Calu3 (cell line): ENCODE measurements at regions not wholly inside any gene's neighbourhood (a gene's known extent, or its start where the extent isn't known, plus 50 kb on each side); places are given as distances from the start of the nearest gene placed in this dataset.

Source experiments
- BruUV-seq: library from RNA; stranded (reverse); fragments of 400-500 nt; replicated peaks from 2 replicates; lab custom pipeline; 2021; lab: Mats Ljungman, UMichigan
- CTCF ChIA-PET: fragments of 300-600 bp; sonication (Branson Sonifier 250); formaldehyde crosslinking; loops from one replicate; lab custom pipeline; 2022; ENCODE audit warnings: antibody characterized with exemption; lab: Charles Lee
- DNase-seq: peaks from one replicate; pipeline ENCODE4 v3.0.0; 2022
- H3K27ac Mint-ChIP-seq: one replicate; pipeline ENCODE4 v1.8.0; 2022; ENCODE audit warnings: mixed read lengths; ENCODE audit not compliant: unreplicated experiment
- H3K27me3 Mint-ChIP-seq: one replicate; pipeline ENCODE4 v1.8.0; 2022; ENCODE audit warnings: mixed read lengths; ENCODE audit not compliant: unreplicated experiment
- H3K36me3 Mint-ChIP-seq: one replicate; pipeline ENCODE4 v1.8.0; 2022; ENCODE audit warnings: mild to moderate bottlenecking, moderate library complexity, mixed read lengths; ENCODE audit not compliant: insufficient read depth, unreplicated experiment
- H3K4me1 Mint-ChIP-seq: one replicate; pipeline ENCODE4 v1.8.0; 2022; ENCODE audit warnings: mild to moderate bottlenecking, low read depth, mixed read lengths; ENCODE audit not compliant: unreplicated experiment
- H3K4me3 Mint-ChIP-seq: one replicate; pipeline ENCODE4 v1.8.0; 2022; ENCODE audit warnings: mild to moderate bottlenecking, low read depth, moderate library complexity, mixed read lengths; ENCODE audit not compliant: unreplicated experiment
- H3K9me3 Mint-ChIP-seq: one replicate; pipeline ENCODE4 v1.8.0; 2022; ENCODE audit warnings: low read depth, mixed read lengths; ENCODE audit not compliant: unreplicated experiment
- intact Hi-C: fragments of 100-400 bp; cut with micrococcal nuclease; formaldehyde crosslinking; loops from one replicate; pipeline ENCODE4 v1.10.0; 2022; ENCODE audit not compliant: unreplicated experiment
- TF ChIP-seq, protein P1 (sequence below): fragments of 200-600 bp; IDR thresholded peaks from one replicate; pipeline ENCODE4 v1.8.0; 2022; ENCODE audit warnings: antibody characterized with exemption; ENCODE audit not compliant: unreplicated experiment

DNA sequence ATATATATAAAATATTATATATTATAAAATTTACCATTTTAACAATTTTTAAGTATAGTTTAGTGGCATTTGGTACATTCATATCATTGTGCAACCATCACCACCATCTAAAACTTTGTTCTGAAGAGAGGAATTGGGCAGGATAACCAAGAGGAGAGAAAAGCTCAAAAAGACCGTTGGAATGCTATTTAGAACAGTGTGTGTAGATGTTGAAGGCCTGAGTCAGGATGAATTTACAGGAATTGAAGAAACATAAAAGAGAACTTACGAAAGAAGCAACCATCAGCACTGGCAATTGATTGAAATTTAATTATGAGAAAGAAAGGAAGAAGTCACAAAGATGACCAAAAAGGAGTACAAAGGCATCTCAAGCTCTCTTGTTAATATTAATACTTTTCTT, 196.9 kb upstream of the PWP1 start:
- H3K27ac Mint-ChIP-seq, result no peak overlapping the region
- peaks cover 68% of the 10 kb centered on the region for H3K27me3 Mint-ChIP-seq
- DNase-seq, result no peak
- CTCF ChIA-PET, result no interaction called here
- no peak overlapping the region for H3K4me3 Mint-ChIP-seq
- no TSS peak for BruUV-seq
- intact Hi-C loops, result no loop called here
- H3K4me1 Mint-ChIP-seq, result no peaks in the 10 kb centered on the region
- H3K9me3 Mint-ChIP-seq, result no peaks in the 10 kb centered on the region
- H3K36me3 Mint-ChIP-seq, result no peaks in the 10 kb centered on the region
- TF ChIP-seq, protein P1, sequence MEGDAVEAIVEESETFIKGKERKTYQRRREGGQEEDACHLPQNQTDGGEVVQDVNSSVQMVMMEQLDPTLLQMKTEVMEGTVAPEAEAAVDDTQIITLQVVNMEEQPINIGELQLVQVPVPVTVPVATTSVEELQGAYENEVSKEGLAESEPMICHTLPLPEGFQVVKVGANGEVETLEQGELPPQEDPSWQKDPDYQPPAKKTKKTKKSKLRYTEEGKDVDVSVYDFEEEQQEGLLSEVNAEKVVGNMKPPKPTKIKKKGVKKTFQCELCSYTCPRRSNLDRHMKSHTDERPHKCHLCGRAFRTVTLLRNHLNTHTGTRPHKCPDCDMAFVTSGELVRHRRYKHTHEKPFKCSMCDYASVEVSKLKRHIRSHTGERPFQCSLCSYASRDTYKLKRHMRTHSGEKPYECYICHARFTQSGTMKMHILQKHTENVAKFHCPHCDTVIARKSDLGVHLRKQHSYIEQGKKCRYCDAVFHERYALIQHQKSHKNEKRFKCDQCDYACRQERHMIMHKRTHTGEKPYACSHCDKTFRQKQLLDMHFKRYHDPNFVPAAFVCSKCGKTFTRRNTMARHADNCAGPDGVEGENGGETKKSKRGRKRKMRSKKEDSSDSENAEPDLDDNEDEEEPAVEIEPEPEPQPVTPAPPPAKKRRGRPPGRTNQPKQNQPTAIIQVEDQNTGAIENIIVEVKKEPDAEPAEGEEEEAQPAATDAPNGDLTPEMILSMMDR, result no peak

DNA sequence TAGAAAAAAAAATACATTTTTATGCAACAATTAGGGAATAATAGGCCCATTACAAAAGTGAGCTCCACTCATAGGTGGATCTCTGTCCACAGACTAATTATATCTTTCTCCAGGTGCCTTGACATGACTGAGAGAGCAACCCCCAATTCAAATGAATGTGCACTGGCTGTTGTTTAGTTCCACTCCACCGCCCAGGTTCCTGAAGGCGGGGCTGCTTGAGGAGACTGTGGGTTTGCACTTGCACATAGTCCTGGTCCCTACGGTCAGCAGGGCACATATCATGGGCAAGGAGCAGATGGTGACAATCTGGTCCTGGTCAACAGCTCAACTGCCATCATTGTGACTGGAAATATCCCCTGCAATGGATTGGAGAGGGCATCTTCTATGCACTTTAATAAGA, 195.6 kb upstream of the PWP1 start:
- TF ChIP-seq, protein P1, result no peak
- BruUV-seq, result no TSS peak
- H3K27me3 Mint-ChIP-seq, result peaks cover 54% of the 10 kb centered on the region
- no peaks in the 10 kb centered on the region for H3K4me1 Mint-ChIP-seq
- H3K9me3 Mint-ChIP-seq, result no peaks in the 10 kb centered on the region
- CTCF ChIA-PET, result no interaction called here
- no peak for DNase-seq
- no peak overlapping the region for H3K27ac Mint-ChIP-seq
- H3K4me3 Mint-ChIP-seq, result no peak overlapping the region
- no peaks in the 10 kb centered on the region for H3K36me3 Mint-ChIP-seq
- intact Hi-C loops, result no loop called here

DNA sequence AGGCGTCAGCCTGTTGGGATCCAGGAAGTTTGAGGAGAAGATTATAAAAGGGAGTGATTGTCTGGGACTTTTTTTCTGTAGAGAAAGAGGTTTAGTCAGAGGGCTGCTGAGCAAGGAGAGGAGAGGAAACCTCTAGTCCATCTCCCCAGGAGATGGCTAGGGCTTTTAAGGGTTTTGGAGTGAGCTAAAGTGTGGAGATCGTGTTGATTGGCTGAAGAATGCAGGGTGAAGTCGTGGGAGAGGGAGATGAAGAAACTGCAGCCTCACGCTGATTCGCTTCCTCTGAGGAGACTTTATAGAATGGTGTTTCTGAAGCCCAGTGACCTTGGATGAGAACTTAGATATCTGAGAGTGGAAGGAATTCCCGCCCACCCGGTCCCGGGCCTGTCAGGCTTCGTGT, 193.7 kb upstream of the PWP1 start:
- peaks cover 1% of the 10 kb centered on the region for H3K9me3 Mint-ChIP-seq
- no peak overlapping the region for H3K27ac Mint-ChIP-seq
- H3K27me3 Mint-ChIP-seq, result peaks cover 59% of the 10 kb centered on the region
- no peak overlapping the region for H3K4me3 Mint-ChIP-seq
- BruUV-seq, result no TSS peak
- CTCF ChIA-PET, result no interaction called here
- TF ChIP-seq, protein P1, result no peak
- H3K36me3 Mint-ChIP-seq, result no peaks in the 10 kb centered on the region
- no peak for DNase-seq
- intact Hi-C loops, result no loop called here
- no peaks in the 10 kb centered on the region for H3K4me1 Mint-ChIP-seq

DNA sequence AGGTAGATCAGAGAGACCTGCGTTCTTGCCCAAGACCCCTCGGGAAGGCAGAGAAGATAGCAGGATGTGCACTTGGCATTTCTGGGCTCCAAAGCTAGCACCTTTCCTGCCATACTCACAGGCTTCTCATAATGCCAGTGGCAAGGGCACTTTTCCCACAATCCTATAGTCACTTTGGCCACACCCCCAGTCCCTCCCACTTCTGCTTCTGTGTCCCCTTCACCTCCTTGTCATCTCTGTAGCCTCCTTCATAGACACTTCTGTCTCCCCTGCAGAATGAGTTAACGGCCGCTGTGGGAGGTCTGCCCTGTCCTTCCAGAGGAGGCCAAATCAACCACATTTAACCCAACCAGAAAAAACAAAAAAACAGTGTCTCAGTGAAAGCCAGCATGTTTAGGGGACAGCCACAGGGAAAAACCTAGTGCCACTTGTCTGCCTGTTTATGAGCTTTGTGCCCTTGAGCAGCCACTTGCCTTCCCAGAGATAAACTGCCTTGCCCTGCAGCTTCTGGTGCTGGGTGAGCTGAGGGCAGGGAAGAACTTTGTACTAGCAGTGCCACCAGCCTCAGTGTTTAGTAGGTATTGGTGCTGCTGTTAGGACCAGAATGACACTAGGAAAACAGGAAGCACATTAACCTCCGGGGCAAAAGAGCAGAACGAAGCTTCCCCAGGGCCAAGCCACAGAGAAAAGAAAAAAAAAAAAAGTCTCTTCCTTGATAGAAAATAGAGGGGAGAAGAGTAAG, 193.0 kb upstream of the PWP1 start:
- no TSS peak for BruUV-seq
- Mint-ChIP-seq H3K4me3 (no peak overlapping the region), H3K4me1 (no peaks in the 10 kb centered on the region), H3K36me3 (no peaks in the 10 kb centered on the region), H3K27me3 (peaks cover 62% of the 10 kb centered on the region), H3K27ac (no peak overlapping the region), H3K9me3 (peaks cover 7% of the 10 kb centered on the region)
- CTCF ChIA-PET, result interaction anchor here (0.6 kb wide), 1 partner anchor 69 kb away, joined by 3 read pairs; no protein-coding TSS in a partner anchor
- no peak for DNase-seq
- intact Hi-C loops, result no loop called here
- TF ChIP-seq, protein P1, result no peak
